K562 (cell line): ENCODE measurements at regions not wholly inside any gene's neighbourhood (a gene's known extent, or its start where the extent isn't known, plus 50 kb on each side); places are given as distances from the start of the nearest gene placed in this dataset.

Experiments used
- C11orf30 ChIP-seq: fragments of 450-650 bp; IDR thresholded peaks from 2 replicates; pipeline ENCODE4 v1.6.1; 2016; ENCODE audit warnings: low read depth, mild to moderate bottlenecking
- CEBPB ChIP-seq: fragments of 450-650 bp; IDR thresholded peaks from 2 replicates; pipeline ENCODE4 v1.6.1; 2016; ENCODE audit warnings: missing genetic modification characterization, missing compliant biosample characterization
- CTCF ChIP-seq, 3 experiments: IDR thresholded peaks in 2 of 3; conservative IDR thresholded peaks in 1 of 3; 2 replicates each; pipeline ENCODE4 v1.5.1; 2011 to 2012; ENCODE audit warnings: low read length in 3 of 3, mild to moderate bottlenecking in 3 of 3, control low read depth in 2 of 3, improper control_type of control experiment in 1 of 3, inconsistent platforms in 1 of 3, low read depth in 1 of 3, mixed read lengths in 1 of 3, moderate library complexity in 1 of 3; ENCODE audit not compliant: insufficient read depth in 2 of 3
- HDAC3 ChIP-seq: fragments of 450-650 bp; IDR thresholded peaks from 2 replicates; pipeline ENCODE4 v1.6.1; 2018; ENCODE audit warnings: borderline replicate concordance, mild to moderate bottlenecking, moderate library complexity; ENCODE audit not compliant: partially characterized antibody
- MEF2A ChIP-seq: IDR thresholded peaks from 2 replicates; pipeline ENCODE4 v1.6.1; 2011; ENCODE audit warnings: low read depth, mild to moderate bottlenecking, low read length, moderate library complexity; ENCODE audit not compliant: control insufficient read depth
- NBN ChIP-seq: fragments of 450-650 bp; IDR thresholded peaks from 2 replicates; pipeline ENCODE4 v1.6.1; 2016; ENCODE audit warnings: low read depth, mild to moderate bottlenecking
- PHF8 ChIP-seq: fragments of 200-600 bp; sonication (generic); IDR thresholded peaks from 2 replicates; pipeline ENCODE4 v1.6.1; 2012; ENCODE audit warnings: mixed run types, mild to moderate bottlenecking, inconsistent platforms, low read length, moderate library complexity, borderline replicate concordance
- PTRF ChIP-seq: fragments of 450-650 bp; IDR thresholded peaks from 2 replicates; pipeline ENCODE4 v1.6.1; 2016; ENCODE audit warnings: mild to moderate bottlenecking, missing genetic modification characterization, missing compliant biosample characterization
- TEAD2 ChIP-seq: fragments of 450-650 bp; IDR thresholded peaks from 2 replicates; pipeline ENCODE4 v1.6.1; 2016; ENCODE audit warnings: missing genetic modification characterization, control low read depth, missing compliant biosample characterization
- TF ChIP-seq, protein P1 (sequence below): fragments of 150-350 bp; IDR thresholded peaks from 2 replicates; pipeline ENCODE4 v1.6.1; 2014; ENCODE audit warnings: low read depth, mild to moderate bottlenecking, low read length, borderline replicate concordance

- no peak for TF ChIP-seq C11orf30
- no peak for TF ChIP-seq HDAC3
- TF ChIP-seq CTCF (IDR thresholded peaks at IDR 0.05 in 2 of 3, conservative IDR thresholded peaks at IDR 0.05 in 1 of 3; ENCODE audit: insufficient read depth in 2 of 3, low read depth in 1 of 3, low read length in 3 of 3): no peak
- no peak for TF ChIP-seq CEBPB (tag)
- no peak for TF ChIP-seq NBN
- TF ChIP-seq TEAD2: no peak
- TF ChIP-seq, protein P1, sequence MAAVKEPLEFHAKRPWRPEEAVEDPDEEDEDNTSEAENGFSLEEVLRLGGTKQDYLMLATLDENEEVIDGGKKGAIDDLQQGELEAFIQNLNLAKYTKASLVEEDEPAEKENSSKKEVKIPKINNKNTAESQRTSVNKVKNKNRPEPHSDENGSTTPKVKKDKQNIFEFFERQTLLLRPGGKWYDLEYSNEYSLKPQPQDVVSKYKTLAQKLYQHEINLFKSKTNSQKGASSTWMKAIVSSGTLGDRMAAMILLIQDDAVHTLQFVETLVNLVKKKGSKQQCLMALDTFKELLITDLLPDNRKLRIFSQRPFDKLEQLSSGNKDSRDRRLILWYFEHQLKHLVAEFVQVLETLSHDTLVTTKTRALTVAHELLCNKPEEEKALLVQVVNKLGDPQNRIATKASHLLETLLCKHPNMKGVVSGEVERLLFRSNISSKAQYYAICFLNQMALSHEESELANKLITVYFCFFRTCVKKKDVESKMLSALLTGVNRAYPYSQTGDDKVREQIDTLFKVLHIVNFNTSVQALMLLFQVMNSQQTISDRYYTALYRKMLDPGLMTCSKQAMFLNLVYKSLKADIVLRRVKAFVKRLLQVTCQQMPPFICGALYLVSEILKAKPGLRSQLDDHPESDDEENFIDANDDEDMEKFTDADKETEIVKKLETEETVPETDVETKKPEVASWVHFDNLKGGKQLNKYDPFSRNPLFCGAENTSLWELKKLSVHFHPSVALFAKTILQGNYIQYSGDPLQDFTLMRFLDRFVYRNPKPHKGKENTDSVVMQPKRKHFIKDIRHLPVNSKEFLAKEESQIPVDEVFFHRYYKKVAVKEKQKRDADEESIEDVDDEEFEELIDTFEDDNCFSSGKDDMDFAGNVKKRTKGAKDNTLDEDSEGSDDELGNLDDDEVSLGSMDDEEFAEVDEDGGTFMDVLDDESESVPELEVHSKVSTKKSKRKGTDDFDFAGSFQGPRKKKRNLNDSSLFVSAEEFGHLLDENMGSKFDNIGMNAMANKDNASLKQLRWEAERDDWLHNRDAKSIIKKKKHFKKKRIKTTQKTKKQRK: no peak
- no peak for TF ChIP-seq PHF8
- TF ChIP-seq PTRF (tag): no peak
- TF ChIP-seq MEF2A: no peak
Observed at GRCh38 chr9:78577156-78577906, 280.4 kb downstream of the PSAT1 start.
